ENCODE measurements at regions not wholly inside any gene's neighbourhood (a gene's known extent, or its start where the extent isn't known, plus 50 kb on each side); places are given as distances from the start of the nearest gene placed in this dataset.

DNA sequence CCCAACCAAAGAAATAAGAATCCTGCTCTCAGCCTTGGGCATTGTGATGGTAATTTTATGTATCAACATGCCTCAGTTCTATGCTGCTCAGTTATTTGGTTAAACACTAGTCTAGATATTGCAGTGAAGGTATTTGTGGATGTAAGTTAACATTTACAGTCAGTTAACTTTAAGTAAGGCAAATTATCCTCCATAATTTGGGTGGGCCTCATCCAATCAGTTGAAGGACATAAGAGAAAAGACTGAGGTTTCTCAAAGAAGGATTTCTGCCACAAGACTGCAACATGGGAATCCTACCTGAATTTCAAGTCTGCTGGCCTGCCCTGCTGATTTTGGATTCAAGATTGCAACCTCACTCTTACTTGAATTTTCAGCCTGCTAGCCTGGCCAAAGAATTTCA, 975.5 kb upstream of the ACVR2A start:
- ATAC-seq (ENCODE audit: low read depth) = no peak

DNA sequence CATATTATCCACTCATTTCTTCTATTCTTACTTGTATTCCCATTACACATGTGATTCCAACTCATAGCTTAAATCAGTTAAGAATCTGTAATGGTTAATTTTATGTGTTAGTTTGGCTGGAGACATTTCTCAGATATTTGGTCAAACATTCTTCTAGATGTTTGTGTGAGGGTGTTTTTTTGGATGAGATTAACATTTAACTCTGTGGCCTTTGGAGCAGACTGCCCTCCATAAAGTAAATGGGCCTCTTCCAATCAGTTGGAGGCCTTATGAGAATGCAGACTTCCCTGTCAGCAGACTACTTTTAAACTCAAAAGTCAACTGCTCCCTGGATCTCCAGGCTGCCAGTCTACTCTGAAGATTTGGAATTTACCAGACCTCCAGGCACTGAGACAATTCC, 976.8 kb upstream of the ACVR2A start:
- Mint-ChIP-seq H3K27ac (no peak overlapping the region), H3K4me1 (no peaks in the 10 kb centered on the region), H3K27me3 (no peaks in the 10 kb centered on the region), H3K36me3 (ENCODE audit: low read depth) (no peaks in the 10 kb centered on the region), H3K4me3 (no peak overlapping the region), H3K9me3 (peaks cover 12% of the 10 kb centered on the region)
- CTCF ChIA-PET = no interaction called here
- POLR2A ChIA-PET = no interaction called here
- DNase-seq (no peak), ATAC-seq (ENCODE audit: low read depth) (no peak)
- TF ChIP-seq, protein P1, sequence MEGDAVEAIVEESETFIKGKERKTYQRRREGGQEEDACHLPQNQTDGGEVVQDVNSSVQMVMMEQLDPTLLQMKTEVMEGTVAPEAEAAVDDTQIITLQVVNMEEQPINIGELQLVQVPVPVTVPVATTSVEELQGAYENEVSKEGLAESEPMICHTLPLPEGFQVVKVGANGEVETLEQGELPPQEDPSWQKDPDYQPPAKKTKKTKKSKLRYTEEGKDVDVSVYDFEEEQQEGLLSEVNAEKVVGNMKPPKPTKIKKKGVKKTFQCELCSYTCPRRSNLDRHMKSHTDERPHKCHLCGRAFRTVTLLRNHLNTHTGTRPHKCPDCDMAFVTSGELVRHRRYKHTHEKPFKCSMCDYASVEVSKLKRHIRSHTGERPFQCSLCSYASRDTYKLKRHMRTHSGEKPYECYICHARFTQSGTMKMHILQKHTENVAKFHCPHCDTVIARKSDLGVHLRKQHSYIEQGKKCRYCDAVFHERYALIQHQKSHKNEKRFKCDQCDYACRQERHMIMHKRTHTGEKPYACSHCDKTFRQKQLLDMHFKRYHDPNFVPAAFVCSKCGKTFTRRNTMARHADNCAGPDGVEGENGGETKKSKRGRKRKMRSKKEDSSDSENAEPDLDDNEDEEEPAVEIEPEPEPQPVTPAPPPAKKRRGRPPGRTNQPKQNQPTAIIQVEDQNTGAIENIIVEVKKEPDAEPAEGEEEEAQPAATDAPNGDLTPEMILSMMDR (IDR thresholded peaks at IDR 0.05) = no peak
- intact Hi-C loops (cut with micrococcal nuclease) = no loop called here

More for the DNA sequence above, 975.5 kb upstream of the ACVR2A start:
- TF ChIP-seq, protein P1 (IDR thresholded peaks at IDR 0.05) = no peak
- Mint-ChIP-seq H3K9me3 (peaks cover 8% of the 10 kb centered on the region), H3K27me3 (no peaks in the 10 kb centered on the region), H3K27ac (no peak overlapping the region), H3K4me1 (no peaks in the 10 kb centered on the region), H3K4me3 (no peak overlapping the region), H3K36me3 (ENCODE audit: low read depth) (no peaks in the 10 kb centered on the region)
- CTCF ChIA-PET = no interaction called here
- POLR2A ChIA-PET = no interaction called here
- no peak for DNase-seq
- intact Hi-C loops (cut with micrococcal nuclease) = no loop called here

DNA sequence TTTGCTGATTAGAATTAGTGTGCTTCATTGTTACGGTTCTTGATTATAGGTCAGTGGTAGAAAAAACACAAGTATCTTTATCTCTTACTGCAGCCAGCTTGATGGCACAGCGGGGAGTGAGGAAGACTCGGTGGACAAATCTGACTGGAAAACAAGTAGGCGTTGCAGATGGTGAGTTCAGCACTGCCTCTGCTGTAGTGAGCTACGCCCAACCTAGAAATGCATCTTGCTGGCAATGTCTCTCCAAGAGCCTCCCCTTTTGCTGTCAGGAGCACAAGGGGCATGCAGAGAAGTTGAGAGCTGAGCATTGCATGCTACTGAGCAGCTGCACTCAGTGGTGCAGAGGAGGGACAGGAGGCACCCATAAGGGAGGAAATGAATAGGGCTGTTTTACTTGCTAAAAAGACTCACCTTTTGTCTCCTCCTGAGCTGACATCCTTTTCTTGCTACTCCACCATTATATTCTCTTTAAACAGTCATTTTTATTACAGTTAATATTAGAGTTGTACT, 977.3 kb upstream of the ACVR2A start:
- H3K36me3 Mint-ChIP-seq (ENCODE audit: low read depth) = no peaks in the 10 kb centered on the region
- H3K27ac Mint-ChIP-seq = no peak overlapping the region
- CTCF ChIA-PET = no interaction called here
- H3K4me3 Mint-ChIP-seq = no peak overlapping the region
- POLR2A ChIA-PET = no interaction called here
- ATAC-seq (ENCODE audit: low read depth) (no peak), DNase-seq (no peak)
- no peaks in the 10 kb centered on the region for H3K27me3 Mint-ChIP-seq
- intact Hi-C loops (cut with micrococcal nuclease) = no loop called here
- peaks cover 12% of the 10 kb centered on the region for H3K9me3 Mint-ChIP-seq
- TF ChIP-seq, protein P1 (IDR thresholded peaks at IDR 0.05) = no peak
- no peaks in the 10 kb centered on the region for H3K4me1 Mint-ChIP-seq

DNA sequence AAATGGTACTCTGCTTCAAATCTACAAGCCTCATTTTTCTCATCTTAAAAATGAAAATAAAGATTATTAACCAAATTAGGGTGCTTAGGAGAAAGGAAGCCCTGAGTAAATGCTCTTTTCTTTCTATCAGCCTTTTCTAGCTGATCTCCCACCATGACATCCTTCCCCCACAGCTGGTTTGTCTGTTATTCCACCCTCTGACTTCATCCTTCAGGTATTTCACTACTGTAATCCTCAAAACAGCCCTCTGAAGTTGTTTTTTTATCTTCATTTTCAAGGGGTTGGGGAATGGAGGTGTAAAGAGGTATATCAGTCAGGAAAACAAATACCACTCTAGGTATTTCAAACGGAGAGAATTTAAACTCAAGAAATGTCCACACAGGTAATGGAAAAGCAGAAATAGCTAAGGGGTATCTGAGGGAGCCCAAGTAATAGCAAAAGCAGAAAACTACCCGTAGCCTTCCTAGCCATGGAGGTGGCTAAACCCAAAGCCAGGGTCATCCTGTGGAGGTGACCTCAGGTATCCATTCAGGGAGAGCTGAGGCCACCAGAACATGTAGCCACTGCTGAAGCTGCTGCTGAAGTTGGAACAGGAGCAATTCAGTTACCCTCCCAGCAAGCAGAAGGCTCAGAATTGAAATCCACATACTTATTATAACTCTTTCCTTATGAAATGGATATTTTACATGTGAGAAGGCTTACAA, 990.9 kb upstream of the ACVR2A start:
- Mint-ChIP-seq H3K27ac (no peak overlapping the region), H3K36me3 (ENCODE audit: low read depth) (no peaks in the 10 kb centered on the region), H3K9me3 (no peaks in the 10 kb centered on the region), H3K4me1 (no peaks in the 10 kb centered on the region), H3K27me3 (no peaks in the 10 kb centered on the region), H3K4me3 (no peak overlapping the region)
- TF ChIP-seq, protein P1 (IDR thresholded peaks at IDR 0.05) = no peak
- no peak for DNase-seq
- ATAC-seq (ENCODE audit: low read depth) = no peak
- ChIA-PET CTCF (no interaction called here), POLR2A (no interaction called here)
- intact Hi-C loops (cut with micrococcal nuclease) = no loop called here

DNA sequence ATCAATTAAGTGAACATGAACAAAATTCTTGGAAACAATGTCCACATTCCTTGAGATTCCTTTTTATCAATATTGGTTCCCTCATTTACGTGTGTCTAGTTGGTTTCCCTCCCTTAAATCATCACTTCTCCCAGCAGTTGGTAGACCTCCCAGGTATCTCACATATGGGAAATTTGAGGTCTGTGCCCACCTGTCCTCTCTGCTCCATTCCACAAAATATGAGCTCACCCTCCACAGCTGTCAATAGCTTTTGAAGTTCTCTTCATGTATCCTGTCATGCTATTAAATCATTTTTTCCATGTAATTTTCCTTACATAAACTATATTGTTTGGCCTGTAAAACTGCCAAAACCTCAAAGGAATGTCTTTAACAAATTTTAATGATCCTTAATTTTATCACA, 992.2 kb upstream of the ACVR2A start:
- intact Hi-C loops (cut with micrococcal nuclease) = no loop called here
- no peaks in the 10 kb centered on the region for H3K36me3 Mint-ChIP-seq (ENCODE audit: low read depth)
- no peak overlapping the region for H3K4me3 Mint-ChIP-seq
- no peaks in the 10 kb centered on the region for H3K4me1 Mint-ChIP-seq
- ATAC-seq (ENCODE audit: low read depth) = no peak
- TF ChIP-seq, protein P1 (IDR thresholded peaks at IDR 0.05) = no peak
- no peaks in the 10 kb centered on the region for H3K9me3 Mint-ChIP-seq
- no peak overlapping the region for H3K27ac Mint-ChIP-seq
- no peaks in the 10 kb centered on the region for H3K27me3 Mint-ChIP-seq
- CTCF ChIA-PET = no interaction called here
- no peak for DNase-seq
- POLR2A ChIA-PET = no interaction called here
